HK-2 (cell line): ENCODE measurements at regions not wholly inside any gene's neighbourhood (a gene's known extent, or its start where the extent isn't known, plus 50 kb on each side); places are given as distances from the start of the nearest gene placed in this dataset.

Source experiments
- DNase-seq: peaks from one replicate; pipeline ENCODE4 v3.0.0-alpha.2; 2018; ENCODE audit not compliant: unreplicated experiment

DNA sequence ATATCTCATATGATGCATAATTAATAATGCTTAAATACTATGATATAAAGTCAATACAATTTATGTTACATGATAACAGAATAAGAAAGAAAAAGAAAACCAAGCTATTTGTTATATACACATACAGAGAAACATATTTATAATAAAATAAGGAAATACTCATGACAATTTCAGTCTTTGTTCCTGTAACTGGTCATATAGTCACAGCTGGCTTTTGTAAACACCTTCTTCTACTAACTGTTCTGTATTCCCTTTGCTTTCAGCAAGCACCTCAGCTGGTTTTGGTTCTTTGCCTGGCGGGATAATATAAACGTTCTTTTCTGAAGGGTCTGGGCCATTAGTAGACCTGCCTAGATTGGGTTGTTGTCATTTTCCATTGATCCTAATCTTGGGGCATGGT lies 158.5 kb downstream of the COPS8 start:
- no peak for DNase-seq

DNA sequence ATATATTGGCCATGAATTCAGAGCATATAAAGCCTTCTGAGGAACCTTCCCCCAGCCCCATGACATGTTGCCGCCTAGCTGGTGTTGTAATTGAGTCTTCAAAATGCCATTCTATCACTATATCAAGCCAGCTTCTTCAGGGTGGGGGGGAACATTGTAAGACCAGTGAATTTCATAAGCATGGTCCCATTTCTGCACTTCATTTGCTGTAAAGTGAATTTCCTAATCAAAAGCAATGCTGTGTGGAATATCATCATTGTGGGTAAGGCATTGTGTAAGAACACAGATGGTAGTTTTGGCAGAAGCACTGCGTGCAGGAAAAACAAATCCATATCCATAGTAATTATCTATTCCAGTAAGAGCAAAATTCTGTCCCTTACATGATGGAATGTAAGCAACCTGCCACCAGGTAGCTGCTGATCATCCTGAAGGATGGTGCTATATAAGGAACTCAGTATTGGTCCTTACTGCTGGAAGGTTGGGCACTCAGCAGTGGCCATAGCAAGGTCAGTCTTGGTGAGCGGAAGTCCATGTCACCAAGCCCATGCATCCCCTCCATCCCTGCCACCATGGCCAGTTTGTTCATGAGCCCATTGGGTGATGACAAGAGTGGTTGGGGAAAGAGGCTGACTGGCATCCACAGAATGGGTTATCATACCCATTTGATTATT lies 159.4 kb downstream of the COPS8 start:
- no peak for DNase-seq

- no peak for DNase-seq
Observed at GRCh38 chr2:237250599-237250998, 163.4 kb downstream of the COL6A3 start.

DNA sequence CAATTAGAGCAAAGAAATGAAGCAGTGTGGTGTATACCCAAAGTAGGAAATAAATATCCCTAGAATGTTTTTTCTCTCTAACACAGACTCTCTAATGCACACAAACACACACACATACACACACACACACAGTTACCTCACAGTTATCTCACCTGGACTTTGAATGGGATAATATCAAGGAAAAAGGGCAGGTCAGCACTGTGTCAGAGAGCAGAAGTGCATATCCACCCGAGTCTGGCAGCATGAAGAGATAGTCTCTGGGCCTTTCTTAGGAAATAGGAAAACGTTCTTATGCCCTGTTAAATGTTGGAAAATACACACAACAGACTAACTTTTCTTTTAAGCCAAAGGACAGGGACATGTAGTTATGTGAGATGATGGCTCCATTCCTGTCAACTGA lies 162.0 kb downstream of the COL6A3 start:
- DNase-seq, result no peak

DNA sequence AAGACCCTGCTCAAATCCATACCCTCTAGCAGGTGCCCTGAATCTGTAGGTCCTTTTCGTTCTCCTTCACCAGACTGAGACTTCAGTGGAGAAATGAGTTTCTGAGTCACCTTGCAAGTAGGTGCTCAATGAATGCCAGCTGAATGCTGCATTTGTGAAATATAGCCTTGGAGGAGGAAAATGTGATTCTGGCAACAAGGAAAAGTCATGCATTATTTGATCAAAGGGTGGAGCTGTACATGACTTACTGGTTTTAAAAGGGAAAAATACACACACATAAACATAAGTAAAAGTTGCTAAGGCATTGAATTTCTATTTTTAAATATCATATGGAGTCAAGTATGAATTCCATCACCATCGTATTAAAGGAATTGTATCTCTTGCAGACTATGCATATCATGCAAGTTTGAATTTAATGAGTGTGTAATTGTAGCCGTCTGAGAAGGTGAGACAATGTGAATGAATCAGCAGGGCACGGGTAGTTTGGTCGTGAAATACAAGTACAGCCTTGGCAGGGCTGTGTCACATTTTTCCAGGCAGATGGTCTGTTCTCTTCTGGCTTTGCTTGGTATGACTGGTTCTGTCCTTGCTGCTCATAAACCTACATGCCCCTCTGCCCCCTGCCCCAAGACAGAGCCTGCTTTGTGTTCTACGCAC lies 160.8 kb downstream of the COL6A3 start:
- DNase-seq, result no peak

DNA sequence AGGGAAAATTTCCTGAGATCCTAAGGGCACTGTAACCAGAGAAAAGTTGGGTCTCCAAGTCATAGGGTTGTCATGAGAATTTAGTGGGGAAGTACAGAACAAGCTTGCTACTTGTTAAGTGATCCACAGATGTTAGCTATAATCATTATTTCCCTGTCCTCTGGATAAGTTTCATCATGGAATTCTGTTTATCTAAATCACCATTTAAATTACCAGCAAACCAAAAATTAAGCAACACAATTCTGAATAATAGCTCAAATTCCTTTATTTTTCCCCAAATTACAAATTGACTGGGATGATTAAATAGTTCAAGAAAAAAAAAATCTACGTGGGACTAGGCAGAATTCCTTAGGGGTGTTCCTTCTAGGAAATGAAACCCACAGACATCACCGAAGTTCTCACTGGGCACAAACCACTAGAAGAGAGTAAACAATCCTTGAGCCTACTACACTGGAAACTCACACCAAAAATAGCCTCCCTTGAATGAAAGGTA lies 159.5 kb downstream of the COL6A3 start:
- DNase-seq, result no peak

- no peak for DNase-seq
Observed at GRCh38 chr2:237254911-237255578, 158.9 kb downstream of the COL6A3 start.

DNA sequence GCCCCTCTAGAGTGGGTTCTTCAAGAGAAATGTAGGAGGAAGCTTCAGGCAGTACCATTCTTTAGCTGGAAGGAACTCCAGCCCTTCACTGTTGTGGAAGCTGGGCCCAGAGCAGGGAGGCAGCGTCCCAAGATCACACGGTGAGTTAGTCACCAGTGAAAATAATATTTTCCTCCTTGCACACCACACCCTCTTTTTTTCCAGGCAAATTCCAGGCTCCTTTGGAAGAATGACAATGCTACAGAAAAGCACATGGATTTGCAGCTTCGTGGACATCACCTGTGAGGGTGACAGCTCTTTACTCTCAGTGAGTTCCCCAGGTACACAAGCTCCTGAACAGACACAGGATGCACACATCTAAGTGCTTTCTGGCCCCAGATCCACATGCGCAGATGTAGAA lies 157.1 kb downstream of the COL6A3 start:
- DNase-seq, result no peak

DNA sequence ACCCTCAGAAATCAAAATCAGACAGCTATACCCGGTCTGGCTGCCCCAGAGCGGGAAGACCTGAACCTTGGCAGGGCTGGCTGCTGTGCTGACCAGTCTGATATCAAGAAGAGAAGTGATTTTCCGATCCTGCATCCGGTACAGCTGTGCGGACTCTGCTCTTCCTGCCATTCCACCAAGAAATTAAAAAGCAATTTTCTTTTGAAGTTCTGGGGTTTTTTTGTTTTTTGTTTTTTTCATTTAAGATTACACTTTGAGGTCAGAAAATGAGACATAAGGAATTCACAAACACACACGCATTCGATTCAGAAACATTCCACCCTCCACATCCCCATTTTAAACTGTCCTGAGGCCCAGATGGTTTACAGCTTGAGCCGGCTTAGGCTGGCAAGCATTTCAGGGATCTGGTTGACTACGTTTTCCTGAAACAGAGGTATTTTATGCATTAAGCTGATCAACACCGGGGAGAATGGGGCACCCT lies 156.5 kb downstream of the COL6A3 start:
- DNase-seq, result no peak

DNA sequence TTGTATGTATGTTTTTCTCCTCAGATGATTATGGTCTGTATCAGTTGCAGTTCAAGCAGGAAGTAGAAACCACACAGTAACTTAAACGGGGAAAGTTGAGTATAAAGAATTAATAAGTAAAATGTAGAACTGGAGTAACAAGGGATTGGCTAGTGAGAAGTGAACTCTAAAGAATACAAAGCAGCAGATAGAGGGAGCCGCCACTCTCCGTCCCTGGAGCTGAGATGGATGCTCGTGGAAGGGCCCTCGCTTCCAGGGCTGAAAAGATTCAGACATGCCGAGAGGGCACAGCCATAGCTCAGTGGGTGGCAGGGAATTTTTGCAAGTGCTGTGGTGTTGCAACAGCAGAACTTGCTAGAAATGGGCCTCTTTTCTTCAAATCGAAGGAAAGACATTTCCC lies 155.8 kb downstream of the COL6A3 start:
- DNase-seq, result no peak

GRCh38 chr2:237258615-237259014 lies 155.3 kb downstream of the COL6A3 start:
- DNase-seq, result no peak

DNA sequence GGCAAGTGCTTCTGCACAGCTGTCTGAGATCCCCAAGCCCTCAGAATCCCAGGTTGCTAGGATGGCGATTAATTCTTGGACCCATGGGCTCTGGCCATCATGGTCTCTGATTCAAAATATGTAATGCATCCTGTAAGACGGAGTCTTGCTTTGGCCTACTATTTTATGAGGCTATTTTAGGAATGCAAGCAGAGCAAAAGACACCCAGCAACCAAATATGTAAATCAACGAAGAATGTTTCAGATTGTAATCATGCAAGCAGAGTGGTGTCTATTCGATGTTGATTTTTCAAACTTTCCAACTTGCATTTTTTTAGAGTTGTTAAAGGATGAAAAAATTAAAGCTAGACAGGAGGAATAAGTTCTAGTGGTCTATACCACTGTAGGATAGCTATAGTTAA lies 154.8 kb downstream of the COL6A3 start:
- DNase-seq, result no peak

- DNase-seq, result no peak
Observed at GRCh38 chr2:237260039-237260620, 153.8 kb downstream of the COL6A3 start.

- no peak for DNase-seq
Observed at GRCh38 chr2:237260686-237261085, 153.3 kb downstream of the COL6A3 start.

DNA sequence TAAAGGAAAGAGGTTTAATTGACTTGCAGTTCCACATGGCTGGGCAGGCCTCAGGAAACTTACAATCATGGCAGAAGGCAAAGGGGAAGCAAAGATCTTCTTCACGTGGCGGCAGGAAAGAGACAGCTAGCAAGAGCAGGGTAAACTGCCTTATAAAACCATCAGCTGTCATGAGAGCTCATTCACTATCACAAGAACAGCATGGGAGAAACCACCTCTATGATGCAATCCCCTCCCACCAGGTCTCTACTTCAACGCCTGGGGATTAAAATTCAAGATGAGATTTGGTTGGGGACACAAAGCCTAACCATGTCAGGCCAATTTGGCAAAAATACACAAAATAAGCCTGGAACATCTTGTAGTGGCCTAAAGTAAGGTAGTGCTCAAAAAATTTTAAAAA lies 152.6 kb downstream of the COL6A3 start:
- DNase-seq, result no peak

GRCh38 chr2:237262838-237263771 lies 150.9 kb downstream of the COL6A3 start:
- no peak for DNase-seq

DNA sequence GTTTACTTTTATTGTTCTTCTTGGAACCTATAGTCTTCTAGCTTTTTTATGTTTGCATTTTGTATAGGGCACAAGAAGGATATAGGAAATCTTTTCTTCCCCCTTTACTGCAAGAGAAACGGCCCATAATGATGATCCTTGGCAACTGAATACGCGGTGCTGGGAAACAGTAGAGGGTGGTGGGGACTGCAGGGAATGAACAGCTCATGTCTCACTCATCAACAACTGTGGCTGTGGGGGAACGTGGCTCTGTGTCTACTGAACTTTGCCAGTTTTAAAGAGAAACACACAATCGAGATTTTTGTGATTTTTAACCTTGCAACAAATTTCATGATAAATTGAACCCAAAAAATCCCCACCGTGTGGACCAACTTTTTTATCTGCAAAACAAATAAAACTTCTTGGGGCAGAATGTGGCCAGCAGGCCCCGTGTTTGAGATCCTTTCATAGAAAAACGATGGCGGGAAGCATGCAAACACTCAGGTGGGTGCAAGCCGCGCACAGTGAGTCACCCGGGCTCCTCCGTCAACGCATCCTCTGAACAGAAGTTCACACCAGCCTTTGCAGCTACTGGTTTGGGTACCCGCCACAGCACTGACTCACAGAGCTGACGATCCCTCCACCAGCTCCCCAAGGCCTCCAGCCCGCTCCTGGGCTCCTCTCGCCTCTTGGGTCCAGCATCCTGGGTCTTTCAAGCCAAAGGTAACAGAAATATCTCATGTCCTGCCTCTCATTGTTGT lies 149.3 kb downstream of the COL6A3 start:
- no peak for DNase-seq

DNA sequence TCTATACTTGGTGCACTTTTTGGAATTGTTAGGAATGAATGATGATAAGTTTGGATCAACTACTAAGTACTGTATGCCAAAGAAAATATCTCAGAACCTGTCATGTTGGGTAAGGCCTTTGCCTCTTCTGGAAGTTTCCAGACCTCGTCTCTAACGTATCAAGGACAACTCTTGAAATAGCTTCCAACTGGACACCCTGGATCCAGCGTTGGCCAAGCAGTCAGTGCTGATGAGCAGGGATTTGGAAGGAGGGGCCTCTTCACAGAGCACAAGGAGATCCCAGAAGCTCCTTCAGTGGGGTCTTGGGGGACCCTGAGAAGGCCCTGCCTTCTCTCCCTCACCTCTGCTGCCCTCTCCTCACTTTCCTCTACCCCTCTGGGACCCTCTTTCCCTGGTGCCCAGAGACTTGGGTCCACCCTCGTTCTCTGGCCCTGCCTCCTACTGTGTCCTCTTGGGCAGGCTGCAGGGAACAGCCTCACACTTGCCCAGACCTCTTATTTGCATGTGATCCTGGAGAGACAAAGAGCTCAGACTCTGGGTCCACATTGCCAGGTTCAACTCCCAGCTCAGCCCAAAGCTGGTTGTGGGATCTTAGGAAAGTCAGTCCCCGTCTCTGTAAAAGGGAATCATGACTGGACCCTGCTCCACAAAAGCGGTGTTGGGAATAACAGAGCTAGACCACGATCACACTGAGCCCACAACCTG lies 145.8 kb downstream of the COL6A3 start:
- DNase-seq, result no peak

- DNase-seq, result no peak
Observed at GRCh38 chr2:237269138-237269875, 144.7 kb downstream of the COL6A3 start.
